ENCODE measurements at regions not wholly inside any gene's neighbourhood (a gene's known extent, or its start where the extent isn't known, plus 50 kb on each side); places are given as distances from the start of the nearest gene placed in this dataset.
A peak's percentile ranks its signal among the peaks of the same experiment; 100 is the strongest.

- ATAC-seq (no peak), DNase-seq (no peak)
- 79 to 87% methylated on average over 5 of the region's 5 CpGs for WGBS, 2 donors
- TF ChIP-seq CTCF (IDR thresholded peaks at IDR 0.05): no peak
- no peaks in the 10 kb centered on the region for H3K36me3 ChIP-seq
- peaks cover 0 to 5% (median 0%) of the 10 kb centered on the region in 9 donors for H3K4me1 ChIP-seq
- intact Hi-C loops (cut with DNase I): no loop called here
- no peaks in the 10 kb centered on the region for H3K27me3 ChIP-seq
- H3K27ac ChIP-seq: no peak overlapping the region
- H3K4me3 ChIP-seq: no peak overlapping the region
- H3K9me3 ChIP-seq: no peaks in the 10 kb centered on the region
Measured at GRCh38 chr3:159453036-159453435, 535.6 kb upstream of the IL12A start.

GRCh38 chr3:159453945-159454344, 534.7 kb upstream of the IL12A start:
- Histone ChIP-seq H3K27me3 (no peaks in the 10 kb centered on the region), H3K4me1 (peaks cover 0 to 13% (median 0%) of the 10 kb centered on the region in 9 donors), H3K9me3 (no peaks in the 10 kb centered on the region), H3K4me3 (no peak overlapping the region), H3K27ac (no peak overlapping the region), H3K36me3 (no peaks in the 10 kb centered on the region)
- 84 to 86% methylated on average over 2 of the region's 2 CpGs for WGBS, 2 donors
- DNase-seq (no peak), ATAC-seq (no peak)
- TF ChIP-seq CTCF (IDR thresholded peaks at IDR 0.05): no peak
- intact Hi-C loops (cut with DNase I): no loop called here

- ATAC-seq (no peak), DNase-seq (no peak)
- H3K27me3 ChIP-seq: no peaks in the 10 kb centered on the region
- intact Hi-C loops (cut with DNase I): no loop called here
- no peaks in the 10 kb centered on the region for H3K9me3 ChIP-seq
- no peak overlapping the region for H3K4me3 ChIP-seq
- H3K27ac ChIP-seq: no peak overlapping the region
- no peak for TF ChIP-seq CTCF (IDR thresholded peaks at IDR 0.05)
- no peaks in the 10 kb centered on the region for H3K36me3 ChIP-seq
- WGBS, 2 donors: 93 to 98% methylated on average over 5 of the region's 5 CpGs
- H3K4me1 ChIP-seq: peaks cover 0 to 13% (median 0%) of the 10 kb centered on the region in 9 donors
Measured at GRCh38 chr3:159455741-159456181, 532.9 kb upstream of the IL12A start.

GRCh38 chr3:159458010-159458409, 530.6 kb upstream of the IL12A start:
- Histone ChIP-seq H3K36me3 (no peaks in the 10 kb centered on the region), H3K4me3 (no peak overlapping the region), H3K27ac (no peak overlapping the region), H3K27me3 (no peaks in the 10 kb centered on the region), H3K4me1 (peaks cover 0 to 13% (median 0%) of the 10 kb centered on the region in 9 donors), H3K9me3 (no peaks in the 10 kb centered on the region)
- TF ChIP-seq CTCF (IDR thresholded peaks at IDR 0.05): no peak
- 66 to 77% methylated on average over 2 of the region's 2 CpGs for WGBS, 2 donors
- ATAC-seq (peak in 2 of 8 donors; percentile 30 to 38), DNase-seq (no peak)
- intact Hi-C loops (cut with DNase I): no loop called here
